A673 (cell line): ENCODE measurements at regions not wholly inside any gene's neighbourhood (a gene's known extent, or its start where the extent isn't known, plus 50 kb on each side); places are given as distances from the start of the nearest gene placed in this dataset.

ENCODE experiments used
- BruUV-seq: library from RNA; stranded (reverse); fragments of 400-500 nt; replicated peaks from 2 replicates; lab custom pipeline; 2021; lab: Mats Ljungman, UMichigan
- CTCF ChIA-PET: fragments of 300-600 bp; sonication (Branson Sonifier 250); formaldehyde crosslinking; loops from one replicate; lab custom pipeline; 2022; ENCODE audit warnings: antibody characterized with exemption; lab: Charles Lee
- POLR2A ChIA-PET: fragments of 300-600 bp; sonication (Branson Sonifier 250); formaldehyde crosslinking; loops from one replicate; lab custom pipeline; 2022; ENCODE audit warnings: antibody characterized with exemption; ENCODE audit not compliant: low non-redundant PET; lab: Charles Lee
- DNase-seq: peaks from one replicate; pipeline ENCODE4 v3.0.0-alpha.2; 2015; ENCODE audit warnings: low spot score
- H3K27ac ChIP-seq: fragments of 200-600 bp; sonication (generic); 2 replicates; pipeline ENCODE4 v1.5.1; 2016; ENCODE audit warnings: mixed run types, low read depth, mild to moderate bottlenecking, mixed read lengths, antibody characterized with exemption, low read length; ENCODE audit not compliant: poor library complexity, severe bottlenecking
- H3K27me3 ChIP-seq: fragments of 200-600 bp; sonication (generic); replicated peaks from 2 replicates; pipeline ENCODE4 v1.6.1; 2017; ENCODE audit warnings: mixed run types, low read depth, mild to moderate bottlenecking, mixed read lengths, antibody characterized with exemption, low read length; ENCODE audit not compliant: insufficient read depth, poor library complexity
- H3K36me3 ChIP-seq: fragments of 200-600 bp; sonication (generic); 2 replicates; pipeline ENCODE4 v1.6.1; 2016; ENCODE audit warnings: mixed run types, mild to moderate bottlenecking, mixed read lengths, antibody characterized with exemption, low read length; ENCODE audit not compliant: insufficient read depth, poor library complexity, severe bottlenecking
- H3K4me1 ChIP-seq: fragments of 200-600 bp; sonication (generic); 2 replicates; pipeline ENCODE4 v1.6.1; 2017; ENCODE audit warnings: mixed run types, mild to moderate bottlenecking, mixed read lengths, antibody characterized with exemption, low read length; ENCODE audit not compliant: insufficient read depth, poor library complexity, severe bottlenecking
- H3K4me3 ChIP-seq: fragments of 200-600 bp; sonication (generic); 2 replicates; pipeline ENCODE4 v1.5.1; 2016; ENCODE audit warnings: low read depth, mixed run types, mild to moderate bottlenecking, mixed read lengths, low read length; ENCODE audit not compliant: poor library complexity, severe bottlenecking
- H3K9me3 ChIP-seq: fragments of 200-600 bp; sonication (generic); 2 replicates; pipeline ENCODE4 v1.6.1; 2016; ENCODE audit warnings: mixed run types, low read depth, mild to moderate bottlenecking, mixed read lengths, antibody characterized with exemption, low read length; ENCODE audit not compliant: poor library complexity, severe bottlenecking
- CTCF ChIP-seq: fragments of 300-800, 200-600 bp; sonication (generic); conservative IDR thresholded peaks from 2 replicates; pipeline ENCODE4 v1.5.1; 2017; ENCODE audit warnings: low read depth, mild to moderate bottlenecking, antibody characterized with exemption, low read length, moderate library complexity, mixed read lengths
- EZH2 ChIP-seq: fragments of 200-600 bp; sonication (generic); IDR thresholded peaks from 2 replicates; pipeline ENCODE4 v1.6.1; 2017; ENCODE audit warnings: borderline replicate concordance, low read depth, mild to moderate bottlenecking, mixed read lengths, antibody characterized with exemption, low read length; ENCODE audit not compliant: poor library complexity, severe bottlenecking
- intact Hi-C: fragments of 100-400 bp; cut with micrococcal nuclease; formaldehyde crosslinking; loops from one replicate; pipeline ENCODE4 v1.10.0; 2022; ENCODE audit not compliant: unreplicated experiment

GRCh38 chr9:21555911-21556310 is 73.8 kb upstream of the IFNE start:
- intact Hi-C loops, result no loop called here
- no TSS peak for BruUV-seq
- CTCF ChIA-PET, result no interaction called here
- no peaks in the 10 kb centered on the region for H3K36me3 ChIP-seq
- H3K27ac ChIP-seq, result no peak overlapping the region
- DNase-seq, result no peak
- H3K9me3 ChIP-seq, result no peaks in the 10 kb centered on the region
- peaks cover 91% of the 10 kb centered on the region for H3K27me3 ChIP-seq
- H3K4me3 ChIP-seq, result no peak overlapping the region
- no peaks in the 10 kb centered on the region for H3K4me1 ChIP-seq
- TF ChIP-seq EZH2, result no peak
- no peak for TF ChIP-seq CTCF
- POLR2A ChIA-PET, result no interaction called here

GRCh38 chr9:21556581-21557427 is 74.7 kb upstream of the IFNE start:
- POLR2A ChIA-PET, result no interaction called here
- CTCF ChIA-PET, result no interaction called here
- TF ChIP-seq EZH2 (no peak), CTCF (no peak)
- H3K9me3 ChIP-seq, result no peaks in the 10 kb centered on the region
- H3K27me3 ChIP-seq, result peaks cover 94% of the 10 kb centered on the region
- H3K4me3 ChIP-seq, result no peak overlapping the region
- DNase-seq, result no peak
- H3K36me3 ChIP-seq, result no peaks in the 10 kb centered on the region
- no peaks in the 10 kb centered on the region for H3K4me1 ChIP-seq
- intact Hi-C loops, result no loop called here
- no TSS peak for BruUV-seq
- no peak overlapping the region for H3K27ac ChIP-seq

DNA sequence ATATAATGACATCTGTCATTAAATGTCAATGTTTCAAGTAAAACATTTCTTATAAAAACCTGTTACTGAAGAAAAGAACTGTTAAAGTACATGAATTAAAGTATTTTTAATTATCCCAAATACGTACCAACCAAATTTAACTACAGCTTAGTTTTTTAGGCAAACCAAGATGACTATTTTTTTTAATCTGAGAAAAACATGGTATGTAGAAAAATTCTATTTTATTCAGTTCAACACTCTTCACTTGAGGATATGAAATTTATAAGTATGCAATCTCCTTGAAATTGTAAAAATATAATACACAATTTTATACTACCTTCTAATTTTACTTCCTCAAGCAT is 75.3 kb upstream of the IFNE start:
- TF ChIP-seq EZH2, result no peak
- TF ChIP-seq CTCF, result no peak
- peaks cover 91% of the 10 kb centered on the region for H3K27me3 ChIP-seq
- H3K27ac ChIP-seq, result no peak overlapping the region
- no peaks in the 10 kb centered on the region for H3K36me3 ChIP-seq
- intact Hi-C loops, result no loop called here
- POLR2A ChIA-PET, result no interaction called here
- BruUV-seq, result no TSS peak
- no peak for DNase-seq
- H3K4me1 ChIP-seq, result no peaks in the 10 kb centered on the region
- no peak overlapping the region for H3K4me3 ChIP-seq
- H3K9me3 ChIP-seq, result no peaks in the 10 kb centered on the region
- CTCF ChIA-PET, result no interaction called here
